Osteoblast (primary cell): ENCODE measurements at regions not wholly inside any gene's neighbourhood (a gene's known extent, or its start where the extent isn't known, plus 50 kb on each side); places are given as distances from the start of the nearest gene placed in this dataset.

Experiments used
- DNase-seq: peaks from one replicate; pipeline ENCODE4 v3.0.0; 2011; ENCODE audit warnings: low spot score, mixed read lengths; ENCODE audit not compliant: insufficient read length; ENCODE audit errors: missing footprints
- H2AFZ ChIP-seq: 2 replicates; pipeline ENCODE4 v1.6.0; 2011; ENCODE audit warnings: mild to moderate bottlenecking, low read length
- H3K27ac ChIP-seq: 2 replicates; pipeline ENCODE4 v1.5.1; 2011; ENCODE audit warnings: mild to moderate bottlenecking, low read depth, low read length, moderate library complexity
- H3K27me3 ChIP-seq: 2 replicates; pipeline ENCODE4 v1.6.0; 2012; ENCODE audit warnings: mild to moderate bottlenecking, control low read depth, inconsistent platforms, low read length, moderate library complexity; ENCODE audit not compliant: insufficient read depth
- H3K36me3 ChIP-seq: 2 replicates; pipeline ENCODE4 v1.5.1; 2011; ENCODE audit warnings: mild to moderate bottlenecking, low read length, control low read depth, moderate library complexity; ENCODE audit not compliant: insufficient read depth
- H3K4me1 ChIP-seq: 2 replicates; pipeline ENCODE4 v1.5.1; 2011; ENCODE audit warnings: mild to moderate bottlenecking, low read length, control low read depth, moderate library complexity; ENCODE audit not compliant: insufficient read depth
- H3K4me2 ChIP-seq: 2 replicates; pipeline ENCODE4 v1.6.0; 2011; ENCODE audit warnings: mild to moderate bottlenecking, low read length; ENCODE audit not compliant: insufficient read depth
- H3K4me3 ChIP-seq: fragments of 200-600 bp; sonication (generic); 3 replicates; pipeline ENCODE4 v1.5.1; 2012; ENCODE audit warnings: mild to moderate bottlenecking, low read length, inconsistent platforms; ENCODE audit not compliant: insufficient read depth
- H3K79me2 ChIP-seq: 2 replicates; pipeline ENCODE4 v1.6.0; 2012; ENCODE audit warnings: mild to moderate bottlenecking, low read length, control low read depth, inconsistent platforms; ENCODE audit not compliant: insufficient read depth
- H3K9me3 ChIP-seq: 2 replicates; pipeline ENCODE4 v1.5.1; 2011; ENCODE audit warnings: low read depth, low read length, control low read depth
- H4K20me1 ChIP-seq: 2 replicates; pipeline ENCODE4 v1.6.0; 2012; ENCODE audit warnings: mild to moderate bottlenecking, low read length, control low read depth; ENCODE audit not compliant: insufficient read depth
- TF ChIP-seq, protein P1 (sequence below): IDR thresholded peaks from 2 replicates; pipeline ENCODE4 v1.5.1; 2011; ENCODE audit warnings: mild to moderate bottlenecking, low read depth, low read length, moderate library complexity; ENCODE audit errors: extremely low read depth

DNA sequence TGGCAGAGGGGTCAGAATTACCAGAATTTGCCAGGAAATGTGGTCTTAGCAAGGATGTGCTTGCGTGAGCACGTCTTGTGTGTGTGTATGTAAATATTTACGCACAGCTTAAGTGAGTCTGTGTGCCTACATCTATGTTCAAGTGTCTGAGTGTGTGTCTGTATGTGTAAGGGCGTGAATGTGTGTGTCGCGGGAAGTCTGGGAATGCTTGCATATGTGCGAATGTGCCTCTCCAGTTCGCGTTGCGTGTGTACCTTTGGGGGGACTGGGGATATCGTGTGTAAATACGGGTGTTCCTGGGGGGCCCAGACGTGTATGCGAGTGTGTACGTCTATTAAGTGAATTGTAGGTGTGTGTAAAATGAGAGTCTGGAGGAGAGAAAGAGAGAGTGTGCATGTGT is 68.6 kb upstream of the POU3F1 start:
- Histone ChIP-seq H3K9me3 (no peaks in the 10 kb centered on the region), H3K27me3 (no peaks in the 10 kb centered on the region), H3K79me2 (no peaks in the 10 kb centered on the region), H3K36me3 (no peaks in the 10 kb centered on the region), H3K4me2 (no peak overlapping the region), H3K4me1 (peaks cover 9% of the 10 kb centered on the region), H2AFZ (no peak overlapping the region), H3K4me3 (no peak overlapping the region), H3K27ac (no peak overlapping the region), H4K20me1 (no peaks in the 10 kb centered on the region)
- DNase-seq, result no peak
- TF ChIP-seq, protein P1, sequence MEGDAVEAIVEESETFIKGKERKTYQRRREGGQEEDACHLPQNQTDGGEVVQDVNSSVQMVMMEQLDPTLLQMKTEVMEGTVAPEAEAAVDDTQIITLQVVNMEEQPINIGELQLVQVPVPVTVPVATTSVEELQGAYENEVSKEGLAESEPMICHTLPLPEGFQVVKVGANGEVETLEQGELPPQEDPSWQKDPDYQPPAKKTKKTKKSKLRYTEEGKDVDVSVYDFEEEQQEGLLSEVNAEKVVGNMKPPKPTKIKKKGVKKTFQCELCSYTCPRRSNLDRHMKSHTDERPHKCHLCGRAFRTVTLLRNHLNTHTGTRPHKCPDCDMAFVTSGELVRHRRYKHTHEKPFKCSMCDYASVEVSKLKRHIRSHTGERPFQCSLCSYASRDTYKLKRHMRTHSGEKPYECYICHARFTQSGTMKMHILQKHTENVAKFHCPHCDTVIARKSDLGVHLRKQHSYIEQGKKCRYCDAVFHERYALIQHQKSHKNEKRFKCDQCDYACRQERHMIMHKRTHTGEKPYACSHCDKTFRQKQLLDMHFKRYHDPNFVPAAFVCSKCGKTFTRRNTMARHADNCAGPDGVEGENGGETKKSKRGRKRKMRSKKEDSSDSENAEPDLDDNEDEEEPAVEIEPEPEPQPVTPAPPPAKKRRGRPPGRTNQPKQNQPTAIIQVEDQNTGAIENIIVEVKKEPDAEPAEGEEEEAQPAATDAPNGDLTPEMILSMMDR, result no peak

DNA sequence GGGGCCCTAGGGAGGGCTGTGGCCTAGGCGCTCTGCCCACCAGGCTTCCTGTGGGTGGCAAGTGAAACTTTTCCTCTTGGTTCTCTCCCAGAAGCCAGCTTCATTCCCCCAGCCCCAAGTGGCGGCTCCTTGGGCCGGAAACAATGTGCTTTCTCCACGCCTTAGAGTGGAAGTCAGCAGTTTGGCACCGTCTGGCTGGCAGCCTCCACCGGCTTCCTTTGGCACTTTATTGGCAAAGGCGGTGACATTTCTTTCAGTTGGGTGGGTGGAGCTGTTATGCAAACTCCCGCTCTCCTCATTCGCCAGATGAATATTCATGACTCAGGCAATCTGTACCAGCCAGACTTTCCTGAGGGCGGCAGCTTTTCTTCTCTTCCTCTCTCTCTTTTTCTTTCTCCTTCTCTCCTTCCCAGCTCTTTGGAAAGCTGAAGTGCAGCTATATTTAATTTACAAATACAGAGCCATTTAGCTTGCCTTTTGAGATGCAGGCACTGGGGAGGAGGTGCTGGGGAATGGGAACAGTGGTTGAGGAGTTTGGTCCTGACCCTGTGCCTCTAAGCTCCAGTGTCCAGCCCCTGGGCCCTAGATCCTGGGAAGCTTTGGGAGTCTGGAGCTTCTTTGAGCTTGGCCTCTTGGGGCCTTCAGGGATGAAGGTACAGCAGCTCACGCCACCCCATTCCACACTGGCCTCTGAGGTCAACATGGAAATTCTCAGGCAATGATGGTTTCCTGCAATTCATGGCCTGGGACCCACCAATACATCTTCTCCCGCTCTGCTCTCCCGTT is 67.8 kb upstream of the POU3F1 start:
- Histone ChIP-seq H4K20me1 (no peaks in the 10 kb centered on the region), H3K9me3 (no peaks in the 10 kb centered on the region), H3K27me3 (no peaks in the 10 kb centered on the region), H3K27ac (no peak overlapping the region), H3K36me3 (no peaks in the 10 kb centered on the region), H3K79me2 (no peaks in the 10 kb centered on the region), H3K4me3 (no peak overlapping the region), H3K4me2 (peak overlapping the region; percentile 56), H3K4me1 (peaks cover 9% of the 10 kb centered on the region), H2AFZ (peak overlapping the region; percentile 48)
- TF ChIP-seq, protein P1, result no peak
- DNase-seq, result peak; percentile 94

DNA sequence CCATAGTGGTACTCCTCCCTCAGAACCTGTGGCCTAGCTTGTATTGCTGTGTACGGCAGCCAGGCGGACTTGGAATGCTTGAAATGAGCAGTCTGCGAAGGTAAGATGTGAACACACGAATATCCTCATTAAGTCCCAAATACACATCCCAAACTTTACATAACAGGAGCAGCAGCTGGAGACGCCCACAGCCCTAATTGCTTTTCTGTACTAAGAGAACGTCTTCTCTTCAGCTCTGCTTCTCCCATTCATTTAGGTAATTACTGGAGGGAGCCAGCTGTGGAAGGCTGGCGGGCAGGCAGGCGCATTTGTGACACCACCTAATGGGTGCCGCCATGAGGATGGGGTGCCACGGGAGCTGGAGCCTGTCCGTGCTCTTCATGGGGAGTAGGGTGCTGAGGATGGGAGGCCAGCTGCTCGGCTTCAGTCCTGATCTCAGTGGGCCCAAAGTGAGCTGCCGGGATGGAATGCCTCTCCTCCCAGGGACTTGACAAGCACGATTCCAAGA is 66.6 kb upstream of the POU3F1 start:
- Histone ChIP-seq H3K4me3 (no peak overlapping the region), H3K27ac (no peak overlapping the region), H3K27me3 (no peaks in the 10 kb centered on the region), H3K4me1 (peaks cover 9% of the 10 kb centered on the region), H3K9me3 (no peaks in the 10 kb centered on the region), H3K36me3 (no peaks in the 10 kb centered on the region), H3K4me2 (no peak overlapping the region), H4K20me1 (no peaks in the 10 kb centered on the region), H3K79me2 (no peaks in the 10 kb centered on the region), H2AFZ (no peak overlapping the region)
- no peak for DNase-seq
- TF ChIP-seq, protein P1, result no peak

DNA sequence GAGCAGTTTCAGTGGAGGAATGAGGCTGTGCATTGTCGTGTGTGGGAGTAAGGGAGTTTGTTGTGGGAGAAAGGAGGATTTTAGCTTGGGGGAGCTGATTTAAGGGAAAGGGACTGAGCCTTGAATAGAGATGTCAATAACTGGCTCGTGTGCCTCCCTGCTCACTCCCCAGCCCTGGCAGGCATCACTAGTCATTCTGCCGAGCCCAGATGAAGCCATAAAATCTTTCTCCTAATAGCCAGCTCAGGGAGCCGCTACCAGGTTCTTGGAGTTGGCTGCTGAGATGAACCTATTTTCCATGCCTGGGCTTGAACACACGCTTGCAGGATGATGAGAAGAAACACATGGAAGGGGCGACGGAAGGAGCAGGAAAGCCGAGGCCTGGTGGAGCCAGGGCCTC is 65.0 kb upstream of the POU3F1 start:
- Histone ChIP-seq H3K4me3 (no peak overlapping the region), H3K9me3 (no peaks in the 10 kb centered on the region), H2AFZ (no peak overlapping the region), H3K4me2 (no peak overlapping the region), H3K4me1 (peaks cover 9% of the 10 kb centered on the region), H3K27me3 (no peaks in the 10 kb centered on the region), H3K36me3 (no peaks in the 10 kb centered on the region), H3K79me2 (no peaks in the 10 kb centered on the region), H3K27ac (no peak overlapping the region), H4K20me1 (no peaks in the 10 kb centered on the region)
- no peak for DNase-seq
- TF ChIP-seq, protein P1, result no peak
